WERI-Rb-1 (cell line): ENCODE measurements at regions not wholly inside any gene's neighbourhood (a gene's known extent, or its start where the extent isn't known, plus 50 kb on each side); places are given as distances from the start of the nearest gene placed in this dataset.
"Not testable (repeated sequence)": the region's sequence is repeated elsewhere in the genome, so short reads cannot be mapped to it uniquely, and the experiment has no call there.

Experiments used
- DNase-seq: peaks from one replicate; pipeline ENCODE4 v3.0.0-alpha.2; 2020
- H3K27ac ChIP-seq: fragments of 250-450 bp; sonication (Bioruptor Pico); 2 replicates; pipeline ENCODE4 v1.5.1; 2020; ENCODE audit warnings: mild to moderate bottlenecking, moderate library complexity
- H3K27me3 ChIP-seq: fragments of 250-450 bp; sonication (Bioruptor Pico); 2 replicates; pipeline ENCODE4 v1.5.1; 2021; ENCODE audit warnings: mild to moderate bottlenecking, low read depth, moderate library complexity; ENCODE audit not compliant: insufficient read depth, severe bottlenecking
- H3K36me3 ChIP-seq: fragments of 250-450 bp; sonication (Bioruptor Pico); 2 replicates; pipeline ENCODE4 v1.5.1; 2020; ENCODE audit warnings: mild to moderate bottlenecking, moderate library complexity
- H3K4me3 ChIP-seq: 2 replicates; pipeline ENCODE4 v1.5.1; 2011; ENCODE audit warnings: low read depth, mild to moderate bottlenecking, control low read depth, low read length
- H3K9me3 ChIP-seq: fragments of 250-450 bp; sonication (Bioruptor Pico); 2 replicates; pipeline ENCODE4 v1.5.1; 2021; ENCODE audit warnings: mild to moderate bottlenecking, moderate library complexity; ENCODE audit not compliant: severe bottlenecking
- CTCF ChIP-seq: IDR thresholded peaks from 2 replicates; pipeline ENCODE4 v1.5.1; 2011; ENCODE audit warnings: low read depth, mild to moderate bottlenecking, control low read depth, inconsistent platforms, low read length

GRCh38 chr11:116328851-116329250 lies 443.9 kb downstream of the BUD13 start:
- TF ChIP-seq CTCF, result no peak
- no peaks in the 10 kb centered on the region for H3K36me3 ChIP-seq
- no peak for DNase-seq
- no peaks in the 10 kb centered on the region for H3K9me3 ChIP-seq
- no peaks in the 10 kb centered on the region for H3K27me3 ChIP-seq
- H3K27ac ChIP-seq, result no peak overlapping the region
- no peak overlapping the region for H3K4me3 ChIP-seq

- H3K9me3 ChIP-seq, result no peaks in the 10 kb centered on the region
- no peak for DNase-seq
- no peaks in the 10 kb centered on the region for H3K27me3 ChIP-seq
- no peaks in the 10 kb centered on the region for H3K36me3 ChIP-seq
- no peak overlapping the region for H3K4me3 ChIP-seq
- no peak overlapping the region for H3K27ac ChIP-seq
- no peak for TF ChIP-seq CTCF
Measured at GRCh38 chr11:116328391-116328790, 444.4 kb downstream of the BUD13 start.

- no peak overlapping the region for H3K4me3 ChIP-seq
- no peaks in the 10 kb centered on the region for H3K36me3 ChIP-seq
- H3K9me3 ChIP-seq, result peaks cover 1% of the 10 kb centered on the region
- no peak overlapping the region for H3K27ac ChIP-seq
- H3K27me3 ChIP-seq, result no peaks in the 10 kb centered on the region
- DNase-seq, result no peak
- no peak for TF ChIP-seq CTCF
Measured at GRCh38 chr11:116326146-116326545, 446.6 kb downstream of the BUD13 start.

GRCh38 chr11:116325247-116325646 lies 447.5 kb downstream of the BUD13 start:
- no peaks in the 10 kb centered on the region for H3K36me3 ChIP-seq
- H3K9me3 ChIP-seq, result peaks cover 5% of the 10 kb centered on the region
- no peak for DNase-seq
- H3K27ac ChIP-seq, result no peak overlapping the region
- no peak for TF ChIP-seq CTCF
- no peaks in the 10 kb centered on the region for H3K27me3 ChIP-seq
- no peak overlapping the region for H3K4me3 ChIP-seq

GRCh38 chr11:116324077-116324476 lies 448.7 kb downstream of the BUD13 start:
- H3K27me3 ChIP-seq, H3K27ac ChIP-seq, H3K9me3 ChIP-seq, DNase-seq, H3K36me3 ChIP-seq, H3K4me3 ChIP-seq: not testable (repeated sequence)

GRCh38 chr11:116317212-116317611 lies 455.6 kb downstream of the BUD13 start:
- no peak overlapping the region for H3K4me3 ChIP-seq
- no peak overlapping the region for H3K27ac ChIP-seq
- H3K27me3 ChIP-seq, result no peaks in the 10 kb centered on the region
- H3K9me3 ChIP-seq, result peaks cover 5% of the 10 kb centered on the region
- no peak for DNase-seq
- H3K36me3 ChIP-seq, result no peaks in the 10 kb centered on the region
- TF ChIP-seq CTCF, result no peak
